ENCODE measurements at regions not wholly inside any gene's neighbourhood (a gene's known extent, or its start where the extent isn't known, plus 50 kb on each side); places are given as distances from the start of the nearest gene placed in this dataset.
"Not testable (repeated sequence)": the region's sequence is repeated elsewhere in the genome, so short reads cannot be mapped to it uniquely, and the experiment has no call there.

GRCh38 chr6:126198631-126199030 is 141.3 kb upstream of the CENPW start:
- H3K27ac ChIP-seq: no peak overlapping the region
- no peak for DNase-seq (ENCODE audit: low read depth, low spot score)

- DNase-seq (ENCODE audit: low read depth, low spot score): no peak
- H3K27ac ChIP-seq: no peak overlapping the region
Observed at GRCh38 chr6:126199466-126199865, 140.4 kb upstream of the CENPW start.

GRCh38 chr6:126202707-126203106 is 137.2 kb upstream of the CENPW start:
- no peak overlapping the region for H3K27ac ChIP-seq
- no peak for DNase-seq (ENCODE audit: low read depth, low spot score)

GRCh38 chr6:126204126-126204525 is 135.8 kb upstream of the CENPW start:
- no peak for DNase-seq (ENCODE audit: low read depth, low spot score)
- no peak overlapping the region for H3K27ac ChIP-seq

GRCh38 chr6:126204598-126204997 is 135.3 kb upstream of the CENPW start:
- no peak overlapping the region for H3K27ac ChIP-seq
- peak; percentile 22 for DNase-seq (ENCODE audit: low read depth, low spot score)

- DNase-seq (ENCODE audit: low read depth, low spot score): no peak
- no peak overlapping the region for H3K27ac ChIP-seq
Observed at GRCh38 chr6:126206504-126207246, 133.2 kb upstream of the CENPW start.

GRCh38 chr6:126210398-126211075 is 129.4 kb upstream of the CENPW start:
- DNase-seq (ENCODE audit: low read depth, low spot score): no peak
- no peak overlapping the region for H3K27ac ChIP-seq

- no peak overlapping the region for H3K27ac ChIP-seq
- no peak for DNase-seq (ENCODE audit: low read depth, low spot score)
Observed at GRCh38 chr6:126217497-126217896, 122.4 kb upstream of the CENPW start.

- DNase-seq (ENCODE audit: low read depth, low spot score); H3K27ac ChIP-seq: not testable (repeated sequence)
Observed at GRCh38 chr6:126220901-126221300, 119.0 kb upstream of the CENPW start.

GRCh38 chr6:126227833-126228702 is 111.8 kb upstream of the CENPW start:
- no peak overlapping the region for H3K27ac ChIP-seq
- DNase-seq (ENCODE audit: low read depth, low spot score): no peak

GRCh38 chr6:126232671-126233070 is 107.2 kb upstream of the CENPW start:
- no peak overlapping the region for H3K27ac ChIP-seq
- no peak for DNase-seq (ENCODE audit: low read depth, low spot score)

- no peak overlapping the region for H3K27ac ChIP-seq
- no peak for DNase-seq (ENCODE audit: low read depth, low spot score)
Observed at GRCh38 chr6:126233192-126233591, 106.7 kb upstream of the CENPW start.

GRCh38 chr6:126235363-126235762 is 104.6 kb upstream of the CENPW start:
- DNase-seq (ENCODE audit: low read depth, low spot score): no peak
- no peak overlapping the region for H3K27ac ChIP-seq

GRCh38 chr6:126245077-126245476 is 94.8 kb upstream of the CENPW start:
- no peak for DNase-seq (ENCODE audit: low read depth, low spot score)
- no peak overlapping the region for H3K27ac ChIP-seq

GRCh38 chr6:126252154-126252553 is 87.8 kb upstream of the CENPW start:
- H3K27ac ChIP-seq: no peak overlapping the region
- no peak for DNase-seq (ENCODE audit: low read depth, low spot score)

GRCh38 chr6:126253431-126253830 is 86.5 kb upstream of the CENPW start:
- H3K27ac ChIP-seq: no peak overlapping the region
- DNase-seq (ENCODE audit: low read depth, low spot score): no peak

- no peak overlapping the region for H3K27ac ChIP-seq
- DNase-seq (ENCODE audit: low read depth, low spot score): no peak
Observed at GRCh38 chr6:126258150-126258549, 81.8 kb upstream of the CENPW start.

GRCh38 chr6:126261792-126262421 is 78.0 kb upstream of the CENPW start:
- no peak for DNase-seq (ENCODE audit: low read depth, low spot score)
- H3K27ac ChIP-seq: no peak overlapping the region

GRCh38 chr6:126264265-126264664 is 75.7 kb upstream of the CENPW start:
- no peak overlapping the region for H3K27ac ChIP-seq
- DNase-seq (ENCODE audit: low read depth, low spot score): no peak

GRCh38 chr6:126266664-126267063 is 73.3 kb upstream of the CENPW start:
- peak overlapping the region; percentile 23 for H3K27ac ChIP-seq
- no peak for DNase-seq (ENCODE audit: low read depth, low spot score)

Measured in epithelial cell of prostate (primary cell).